Liver (tissue), 8 donors: ENCODE measurements at regions not wholly inside any gene's neighbourhood (a gene's known extent, or its start where the extent isn't known, plus 50 kb on each side); places are given as distances from the start of the nearest gene placed in this dataset.

Experiments
- DNase-seq: peaks from one replicate; pipeline ENCODE4 v3.0.0-alpha.2; 2017; ENCODE audit warnings: low spot score
- H3K27ac ChIP-seq, 2 donors: one replicate each; pipeline ENCODE4 v1.7.0; 2013; ENCODE audit warnings: inconsistent platforms in 2 of 2, low read length in 2 of 2, control low read depth in 1 of 2, low read depth in 1 of 2, mild to moderate bottlenecking in 1 of 2
- H3K27me3 ChIP-seq, 4 donors: one replicate each; pipeline versions ENCODE4 v1.6.1 to v1.7.0; 2013; ENCODE audit warnings: low read length in 3 of 4, inconsistent platforms in 1 of 4, mild to moderate bottlenecking in 1 of 4, moderate library complexity in 1 of 4; ENCODE audit not compliant: control insufficient read depth in 4 of 4, insufficient read depth in 4 of 4
- H3K36me3 ChIP-seq, 4 donors: one replicate each; pipeline versions ENCODE4 v1.6.1 to v1.7.0; 2013; ENCODE audit warnings: low read length in 3 of 4, mild to moderate bottlenecking in 3 of 4, low read depth in 1 of 4, moderate library complexity in 1 of 4; ENCODE audit not compliant: control insufficient read depth in 4 of 4, insufficient read depth in 3 of 4
- H3K4me1 ChIP-seq, 4 donors: one replicate each; pipeline versions ENCODE4 v1.6.1 to v1.7.0; 2013; ENCODE audit warnings: low read length in 3 of 4, mild to moderate bottlenecking in 3 of 4, moderate library complexity in 1 of 4; ENCODE audit not compliant: control insufficient read depth in 4 of 4, insufficient read depth in 4 of 4
- H3K4me3 ChIP-seq, 3 donors: one replicate each; pipeline versions ENCODE4 v1.6.1 to v1.7.0; 2013; ENCODE audit warnings: low read length in 3 of 3, control low read depth in 1 of 3, low read depth in 1 of 3, mild to moderate bottlenecking in 1 of 3
- H3K9ac ChIP-seq, 2 donors: one replicate each; pipeline ENCODE4 v1.7.0; 2013; ENCODE audit warnings: low read length in 2 of 2, mild to moderate bottlenecking in 2 of 2, moderate library complexity in 2 of 2, control low read depth in 1 of 2, low read depth in 1 of 2
- H3K9me3 ChIP-seq, 4 donors: one replicate each; pipeline versions ENCODE4 v1.6.1 to v1.7.0; 2013; ENCODE audit warnings: low read length in 3 of 4; ENCODE audit not compliant: control insufficient read depth in 4 of 4
- ATF3 ChIP-seq: IDR thresholded peaks from 2 replicates; pipeline ENCODE4 v1.6.1; 2016; ENCODE audit warnings: antibody characterized with exemption
- CTCF ChIP-seq: fragments of 150-350 bp; IDR thresholded peaks from 2 replicates; pipeline ENCODE4 v1.5.1; 2017; ENCODE audit warnings: improper control_type of control experiment, low read depth, low read length; ENCODE audit not compliant: missing input control
- EGR1 ChIP-seq, 2 donors: IDR thresholded peaks; 2 replicates each; pipeline ENCODE4 v1.6.1; 2016 to 2018; ENCODE audit warnings: antibody characterized with exemption in 2 of 2, low read depth in 2 of 2
- FOXA1 ChIP-seq: IDR thresholded peaks from 2 replicates; pipeline ENCODE4 v1.6.1; 2016; ENCODE audit warnings: antibody characterized with exemption
- FOXA2 ChIP-seq: IDR thresholded peaks from 2 replicates; pipeline ENCODE4 v1.6.1; 2016; ENCODE audit warnings: antibody characterized with exemption
- GABPA ChIP-seq, 2 donors: IDR thresholded peaks in 1 of 2; conservative IDR thresholded peaks in 1 of 2; 2 replicates each; pipeline ENCODE4 v1.6.1; 2016; ENCODE audit warnings: antibody characterized with exemption in 2 of 2, mild to moderate bottlenecking in 1 of 2, moderate library complexity in 1 of 2
- HNF4A ChIP-seq, 2 donors: conservative IDR thresholded peaks; 2 replicates each; pipeline ENCODE4 v1.6.1; 2016; ENCODE audit warnings: antibody characterized with exemption in 2 of 2, mild to moderate bottlenecking in 2 of 2
- HNF4G ChIP-seq: IDR thresholded peaks from 2 replicates; pipeline ENCODE4 v1.6.1; 2016; ENCODE audit warnings: antibody characterized with exemption
- JUND ChIP-seq, 2 donors: IDR thresholded peaks; 2 replicates each; pipeline ENCODE4 v1.6.1; 2016; ENCODE audit warnings: antibody characterized with exemption in 2 of 2
- MAX ChIP-seq: IDR thresholded peaks from 2 replicates; pipeline ENCODE4 v1.6.1; 2016; ENCODE audit warnings: antibody characterized with exemption
- NR2F2 ChIP-seq: IDR thresholded peaks from 2 replicates; pipeline ENCODE4 v1.6.1; 2016; ENCODE audit warnings: antibody characterized with exemption
- RAD21 ChIP-seq, 2 donors: IDR thresholded peaks; 2 replicates each; pipeline ENCODE4 v1.6.1; 2016; ENCODE audit warnings: antibody characterized with exemption in 2 of 2, mild to moderate bottlenecking in 2 of 2
- REST ChIP-seq: IDR thresholded peaks from 2 replicates; pipeline ENCODE4 v1.6.1; 2016; ENCODE audit warnings: antibody characterized with exemption, mild to moderate bottlenecking
- RXRA ChIP-seq, 2 donors: IDR thresholded peaks; 2 replicates each; pipeline ENCODE4 v1.6.1; 2017 to 2018; ENCODE audit warnings: antibody characterized with exemption in 2 of 2, mild to moderate bottlenecking in 1 of 2
- SP1 ChIP-seq: IDR thresholded peaks from 2 replicates; pipeline ENCODE4 v1.6.1; 2018; ENCODE audit warnings: antibody characterized with exemption, mild to moderate bottlenecking
- TAF1 ChIP-seq: conservative IDR thresholded peaks from 2 replicates; pipeline ENCODE4 v1.6.1; 2016; ENCODE audit warnings: antibody characterized with exemption, mild to moderate bottlenecking
- YY1 ChIP-seq: IDR thresholded peaks from 2 replicates; pipeline ENCODE4 v1.6.1; 2016; ENCODE audit warnings: antibody characterized with exemption, mild to moderate bottlenecking
- ZBTB33 ChIP-seq: IDR thresholded peaks from 2 replicates; pipeline ENCODE4 v1.6.1; 2016; ENCODE audit warnings: antibody characterized with exemption
- WGBS: extraction: QIAGEN DNeasy Blood & Tissue Kit; methylation state at CpG from one replicate; pipeline ENCODE4 v1.1.7; 2013; 5-methylcytosine and 5-hydroxymethylcytosine counted together
- donor health status: healthy.
- donor health status: healthy.
- donor health status: healthy.
- donor health status: healthy.
- donor health status: healthy.

- Histone ChIP-seq H3K27me3 (no peaks in the 10 kb centered on the region), H3K4me3 (no peak overlapping the region), H3K9me3 (no peaks in the 10 kb centered on the region), H3K27ac (no peak overlapping the region), H3K36me3 (no peaks in the 10 kb centered on the region), H3K9ac (no peak overlapping the region), H3K4me1 (no peaks in the 10 kb centered on the region)
- no peak for DNase-seq
- no peak for TF ChIP-seq MAX
- no peak for TF ChIP-seq EGR1 (IDR thresholded peaks at IDR 0.05; ENCODE audit: low read depth in 2 of 2)
- TF ChIP-seq HNF4G: no peak
- TF ChIP-seq HNF4A (conservative IDR thresholded peaks at IDR 0.05): no peak
- no peak for TF ChIP-seq REST
- no peak for TF ChIP-seq YY1
- TF ChIP-seq NR2F2: no peak
- no peak for TF ChIP-seq ZBTB33
- no peak for TF ChIP-seq TAF1
- no peak for TF ChIP-seq RXRA (IDR thresholded peaks at IDR 0.05)
- TF ChIP-seq GABPA (IDR thresholded peaks at IDR 0.05 in 1 of 2, conservative IDR thresholded peaks at IDR 0.05 in 1 of 2): no peak
- no peak for TF ChIP-seq CTCF
- TF ChIP-seq FOXA2: no peak
- TF ChIP-seq JUND (IDR thresholded peaks at IDR 0.05): no peak
- no peak for TF ChIP-seq SP1
- TF ChIP-seq RAD21 (IDR thresholded peaks at IDR 0.05): no peak
- no peak for TF ChIP-seq ATF3
- TF ChIP-seq FOXA1: no peak
- WGBS: 90% methylated on average over 3 of the region's 3 CpGs
These were observed 120.9 kb upstream of the KL start for GRCh38 chr13:32895296-32895695.

- no peak for DNase-seq
- 90% methylated on average over 4 of the region's 4 CpGs for WGBS
- Histone ChIP-seq H3K4me1 (no peaks in the 10 kb centered on the region), H3K36me3 (no peaks in the 10 kb centered on the region), H3K4me3 (no peak overlapping the region), H3K27ac (no peak overlapping the region), H3K27me3 (no peaks in the 10 kb centered on the region), H3K9me3 (no peaks in the 10 kb centered on the region), H3K9ac (no peak overlapping the region)
- TF ChIP-seq HNF4G: no peak
- no peak for TF ChIP-seq TAF1
- TF ChIP-seq ZBTB33: no peak
- TF ChIP-seq SP1: no peak
- TF ChIP-seq HNF4A (conservative IDR thresholded peaks at IDR 0.05): no peak
- TF ChIP-seq NR2F2: no peak
- TF ChIP-seq REST: no peak
These were observed 118.9 kb upstream of the KL start for GRCh38 chr13:32897296-32897695.
